RKO (cell line): ENCODE measurements at regions not wholly inside any gene's neighbourhood (a gene's known extent, or its start where the extent isn't known, plus 50 kb on each side); places are given as distances from the start of the nearest gene placed in this dataset.
"Not testable (repeated sequence)": the region's sequence is repeated elsewhere in the genome, so short reads cannot be mapped to it uniquely, and the experiment has no call there.

Experiments
- DNase-seq: peaks from one replicate; pipeline ENCODE4 v3.0.0-alpha.2; 2016; ENCODE audit warnings: low spot score

- DNase-seq = no peak
Observed at GRCh38 chr18:2112435-2113045, 458.8 kb downstream of the METTL4 start.

GRCh38 chr18:2114289-2114688 is 457.0 kb downstream of the METTL4 start:
- DNase-seq = no peak

- no peak for DNase-seq
Observed at GRCh38 chr18:2114765-2115164, 456.5 kb downstream of the METTL4 start.

GRCh38 chr18:2121224-2121623 is 450.1 kb downstream of the METTL4 start:
- peak; percentile 14 for DNase-seq

- no peak for DNase-seq
Observed at GRCh38 chr18:2123077-2123476, 448.2 kb downstream of the METTL4 start.

GRCh38 chr18:2134364-2134763 is 436.9 kb downstream of the METTL4 start:
- DNase-seq = no peak

- DNase-seq = no peak
Observed at GRCh38 chr18:2135309-2135708, 436.0 kb downstream of the METTL4 start.

- DNase-seq = no peak
Observed at GRCh38 chr18:2138552-2138951, 432.8 kb downstream of the METTL4 start.

- DNase-seq = no peak
Observed at GRCh38 chr18:2139691-2140090, 431.6 kb downstream of the METTL4 start.

- no peak for DNase-seq
Observed at GRCh38 chr18:2143636-2144035, 427.7 kb downstream of the METTL4 start.

- no peak for DNase-seq
Observed at GRCh38 chr18:2144811-2145210, 426.5 kb downstream of the METTL4 start.

- DNase-seq = no peak
Observed at GRCh38 chr18:2146092-2146491, 425.2 kb downstream of the METTL4 start.

- no peak for DNase-seq
Observed at GRCh38 chr18:2146754-2147153, 424.6 kb downstream of the METTL4 start.

- no peak for DNase-seq
Observed at GRCh38 chr18:2147476-2148230, 423.7 kb downstream of the METTL4 start.

GRCh38 chr18:2148823-2149222 is 422.5 kb downstream of the METTL4 start:
- no peak for DNase-seq

- DNase-seq = no peak
Observed at GRCh38 chr18:2150566-2150965, 420.7 kb downstream of the METTL4 start.

- DNase-seq = no peak
Observed at GRCh38 chr18:2154278-2154677, 417.0 kb downstream of the METTL4 start.

- DNase-seq = no peak
Observed at GRCh38 chr18:2164644-2165550, 406.4 kb downstream of the METTL4 start.

GRCh38 chr18:2166876-2167275 is 404.4 kb downstream of the METTL4 start:
- DNase-seq = not testable (repeated sequence)

GRCh38 chr18:2168022-2168421 is 403.3 kb downstream of the METTL4 start:
- DNase-seq = no peak

GRCh38 chr18:2169656-2170055 is 401.6 kb downstream of the METTL4 start:
- no peak for DNase-seq

- DNase-seq = no peak
Observed at GRCh38 chr18:2171840-2172625, 399.3 kb downstream of the METTL4 start.
